ENCODE measurements at regions not wholly inside any gene's neighbourhood (a gene's known extent, or its start where the extent isn't known, plus 50 kb on each side); places are given as distances from the start of the nearest gene placed in this dataset.
"Not testable (repeated sequence)": the region's sequence is repeated elsewhere in the genome, so short reads cannot be mapped to it uniquely, and the experiment has no call there.

DNA sequence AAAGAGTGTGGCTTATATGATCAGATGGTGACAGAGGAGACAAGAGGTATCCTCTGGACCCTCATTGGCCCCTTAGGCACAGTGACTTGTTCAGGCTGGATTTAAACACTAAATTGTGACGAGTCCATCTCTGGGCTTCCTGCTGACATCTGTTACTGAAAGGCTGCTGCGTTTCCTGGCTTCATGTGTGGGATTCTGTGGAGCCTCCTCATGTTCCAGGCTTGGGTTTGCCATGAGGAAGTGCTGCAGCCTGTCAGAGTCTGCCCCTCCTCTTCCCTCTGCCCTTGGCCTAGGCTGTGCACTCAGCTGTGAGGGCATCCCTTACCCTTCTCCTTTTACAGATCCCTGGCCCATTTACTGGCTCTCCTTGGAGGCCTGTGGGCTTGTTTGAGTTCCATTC is 159.1 kb upstream of the TTC29 start:
- no peak for DNase-seq

DNA sequence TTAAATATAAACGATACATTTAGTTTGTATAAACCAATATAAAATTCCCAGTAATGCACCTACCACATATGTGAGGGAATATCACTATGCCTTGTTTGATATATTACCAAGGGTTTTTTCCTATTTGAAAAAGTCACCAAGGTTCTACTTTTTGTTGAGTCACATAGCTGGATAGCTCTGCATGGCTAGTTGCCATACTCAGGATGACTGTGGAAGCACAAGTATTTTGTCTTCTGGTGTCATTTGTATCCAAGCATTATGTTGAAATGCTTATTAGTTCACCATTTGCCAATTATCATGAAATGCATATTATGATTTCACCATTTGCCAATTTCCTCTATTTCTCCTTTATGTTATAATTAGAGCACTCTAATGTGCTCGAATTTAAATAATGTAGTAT is 162.7 kb upstream of the TTC29 start:
- DNase-seq: no peak

DNA sequence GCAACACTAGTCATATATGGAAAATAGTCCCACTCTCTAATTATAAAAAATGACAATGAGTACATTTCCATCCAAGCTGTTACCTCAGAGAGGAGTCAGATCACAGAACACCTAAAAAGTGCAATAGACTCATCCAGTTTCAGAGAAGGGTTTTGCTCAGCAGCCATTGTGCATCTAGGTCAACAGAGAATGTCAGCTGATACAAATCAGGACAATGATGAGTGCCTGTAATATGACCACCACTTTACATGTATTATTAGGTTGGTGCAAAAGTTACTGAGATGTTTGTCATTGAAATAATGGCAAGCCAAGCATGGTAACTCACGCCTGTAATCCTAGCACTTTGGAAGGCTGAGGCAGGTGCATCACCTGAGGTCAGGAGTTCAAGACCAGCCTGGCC is 164.1 kb upstream of the TTC29 start:
- DNase-seq: no peak

DNA sequence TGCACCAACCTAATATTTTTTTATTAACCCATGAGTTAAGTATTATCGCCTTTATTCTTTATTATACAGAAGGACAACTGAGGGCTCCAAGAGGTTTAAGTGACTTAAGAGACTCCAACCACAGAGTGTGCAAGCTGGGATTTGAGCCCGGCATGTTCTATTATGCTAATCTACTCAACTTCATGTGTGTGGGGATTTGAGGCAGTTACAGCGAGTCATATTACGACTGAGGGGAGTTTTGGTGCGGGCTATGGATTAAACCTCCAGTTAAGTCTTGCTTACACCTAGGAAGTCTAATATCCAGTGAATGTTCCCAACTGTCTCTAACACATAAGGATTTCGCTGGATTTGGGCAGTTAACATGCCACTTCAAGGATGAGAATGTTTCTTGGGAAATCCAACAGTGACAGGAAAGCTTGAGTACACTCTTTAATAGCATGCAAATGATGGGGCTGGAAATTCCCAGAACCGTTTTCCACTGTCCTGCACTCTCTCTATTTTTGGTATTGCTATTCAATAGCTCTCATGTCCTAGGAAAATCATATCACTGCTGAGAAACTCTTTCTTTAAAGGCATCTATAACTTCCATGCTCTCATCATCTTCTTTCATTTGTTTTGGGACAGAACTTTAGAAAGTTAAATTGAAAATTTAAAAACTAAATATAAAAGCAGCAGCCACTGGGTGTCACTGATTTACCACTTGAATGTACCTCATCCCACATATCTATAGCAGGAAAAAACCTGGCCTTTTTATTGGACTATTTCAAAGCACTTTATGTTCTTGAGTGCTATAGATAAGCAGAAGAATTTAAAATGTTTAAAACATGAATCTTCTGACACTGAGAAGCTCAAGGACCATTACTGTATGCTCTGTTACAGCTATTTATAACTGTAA is 165.1 kb upstream of the TTC29 start:
- no peak for DNase-seq

DNA sequence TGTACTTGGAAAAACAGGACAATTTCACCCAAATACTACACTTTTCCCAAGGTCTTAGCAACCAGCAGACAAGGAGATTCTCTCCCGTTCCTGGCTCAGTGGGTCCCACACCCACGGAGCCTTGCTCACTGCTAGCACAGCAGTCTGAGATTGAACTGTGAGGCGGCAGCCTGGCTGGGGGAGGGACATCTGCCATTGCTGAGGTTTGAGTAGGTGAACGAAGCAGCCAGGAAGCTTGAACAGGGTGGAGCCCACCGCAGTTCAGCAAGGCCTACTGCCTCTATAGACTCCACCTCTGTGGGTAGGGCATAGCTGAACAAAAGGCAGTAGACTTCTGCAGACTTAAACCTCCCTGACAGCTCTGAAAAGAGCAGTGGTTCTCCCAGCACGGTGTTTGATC is 166.5 kb upstream of the TTC29 start:
- not testable (repeated sequence) for DNase-seq

DNA sequence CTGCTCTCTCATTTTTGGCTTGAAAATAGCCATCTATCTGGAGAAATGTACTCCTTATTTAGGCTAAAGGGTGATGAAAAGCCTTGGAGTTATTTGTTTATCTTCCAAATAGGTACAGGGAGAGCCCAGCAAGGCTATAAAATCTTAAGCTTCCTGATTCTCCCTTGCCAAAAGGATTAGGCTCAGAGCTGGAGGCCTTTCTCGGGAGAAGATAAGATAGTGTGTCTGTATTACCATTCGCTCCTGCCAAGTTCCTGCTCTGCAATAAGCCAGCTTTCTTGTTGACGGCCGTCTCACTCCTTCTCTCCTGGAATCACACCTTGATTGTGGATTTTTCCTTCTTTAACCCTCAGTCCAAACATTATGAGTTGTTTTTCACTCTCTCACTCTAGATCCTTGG is 171.8 kb upstream of the TTC29 start:
- DNase-seq: no peak

DNA sequence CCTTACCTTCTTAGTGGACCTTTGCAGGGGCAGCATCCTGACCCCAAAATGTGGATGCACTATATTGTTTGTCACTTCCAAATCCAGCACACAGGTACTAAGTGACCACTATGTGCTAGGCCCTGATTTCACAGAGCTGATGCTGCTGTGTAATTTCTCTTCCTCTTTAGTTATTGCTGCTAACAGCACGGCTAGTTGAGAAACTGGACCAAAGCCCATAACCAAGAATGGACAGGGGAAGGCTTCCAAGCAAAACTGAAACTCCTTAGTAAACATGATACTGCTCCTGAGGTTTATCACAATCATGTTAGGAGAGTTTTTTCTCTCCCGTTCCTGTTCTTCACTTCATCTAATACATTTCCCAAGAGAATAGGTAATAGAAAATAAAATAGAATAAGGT is 172.9 kb upstream of the TTC29 start:
- DNase-seq: no peak

DNA sequence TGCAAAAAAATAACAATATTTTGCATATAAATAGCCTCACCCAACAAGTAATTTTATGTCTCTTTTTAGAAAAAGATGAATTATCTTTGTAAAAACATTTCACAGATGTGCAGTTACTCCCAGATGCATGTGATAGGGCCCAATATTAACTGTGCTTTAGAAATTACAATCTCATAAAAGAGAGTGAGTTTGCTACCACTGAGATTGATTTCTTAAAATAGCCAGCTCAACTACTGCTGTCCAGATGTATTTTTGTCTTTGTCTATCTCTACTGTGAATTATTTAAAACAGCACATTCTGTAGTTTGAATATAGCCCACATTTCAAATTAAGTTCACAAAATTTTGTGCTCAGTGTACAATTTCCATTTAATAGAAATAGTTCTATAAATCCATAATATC is 177.0 kb upstream of the TTC29 start:
- no peak for DNase-seq

DNA sequence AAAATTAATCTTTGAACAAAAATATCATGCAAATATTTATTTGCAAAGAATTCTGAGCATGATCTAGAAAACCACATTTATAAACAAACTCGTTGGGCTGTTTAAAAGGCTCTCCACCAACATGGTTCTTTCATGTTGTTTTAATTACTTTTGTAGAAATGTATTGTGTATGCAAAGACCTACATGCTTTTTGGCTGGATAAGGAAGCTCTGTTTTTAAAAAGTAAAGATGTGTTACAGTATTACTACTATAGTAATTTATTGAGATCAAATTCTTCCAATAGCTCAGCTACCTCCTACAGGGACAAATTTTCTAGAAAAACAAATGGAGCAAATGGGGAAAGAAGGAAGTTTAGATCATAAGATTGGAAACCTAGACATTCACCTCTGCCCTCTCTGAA is 177.5 kb upstream of the TTC29 start:
- DNase-seq: no peak

DNA sequence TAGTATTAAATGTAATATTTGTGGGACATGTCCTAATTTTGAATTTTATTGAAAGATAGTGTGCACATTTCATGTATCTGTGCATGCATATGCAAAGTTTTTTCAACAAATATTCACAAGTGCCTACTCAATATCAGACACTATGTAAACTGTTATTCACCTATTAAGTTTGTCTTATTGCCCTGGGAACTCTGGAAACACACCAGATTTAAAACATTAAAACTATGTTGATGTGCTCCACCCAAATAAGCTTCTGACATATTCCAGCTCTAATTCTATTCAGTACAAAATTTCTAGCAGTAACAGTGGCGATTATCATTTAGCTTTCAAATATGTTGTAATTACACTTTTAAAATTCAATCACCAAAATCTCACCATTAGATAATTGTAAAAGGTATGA is 183.1 kb upstream of the TTC29 start:
- DNase-seq: no peak

DNA sequence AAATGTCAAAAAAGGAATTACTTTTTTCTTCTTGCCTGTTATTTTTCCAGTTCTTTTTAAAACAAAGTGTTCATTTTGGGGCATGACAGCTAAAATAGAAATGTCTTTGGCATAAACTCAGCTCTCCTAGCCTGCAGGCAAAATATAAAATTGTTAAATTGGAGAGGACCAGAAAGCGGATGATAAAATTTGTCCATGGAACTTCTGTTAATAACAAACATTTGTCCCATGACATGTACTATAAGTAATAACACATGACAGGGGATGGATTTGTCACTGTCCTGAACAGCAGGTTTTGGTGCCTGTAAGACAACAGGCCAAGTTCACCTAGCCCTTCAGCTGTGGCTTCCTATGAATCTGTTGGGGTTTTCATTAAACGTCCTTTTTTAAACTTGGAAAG is 184.0 kb upstream of the TTC29 start:
- DNase-seq: no peak

DNA sequence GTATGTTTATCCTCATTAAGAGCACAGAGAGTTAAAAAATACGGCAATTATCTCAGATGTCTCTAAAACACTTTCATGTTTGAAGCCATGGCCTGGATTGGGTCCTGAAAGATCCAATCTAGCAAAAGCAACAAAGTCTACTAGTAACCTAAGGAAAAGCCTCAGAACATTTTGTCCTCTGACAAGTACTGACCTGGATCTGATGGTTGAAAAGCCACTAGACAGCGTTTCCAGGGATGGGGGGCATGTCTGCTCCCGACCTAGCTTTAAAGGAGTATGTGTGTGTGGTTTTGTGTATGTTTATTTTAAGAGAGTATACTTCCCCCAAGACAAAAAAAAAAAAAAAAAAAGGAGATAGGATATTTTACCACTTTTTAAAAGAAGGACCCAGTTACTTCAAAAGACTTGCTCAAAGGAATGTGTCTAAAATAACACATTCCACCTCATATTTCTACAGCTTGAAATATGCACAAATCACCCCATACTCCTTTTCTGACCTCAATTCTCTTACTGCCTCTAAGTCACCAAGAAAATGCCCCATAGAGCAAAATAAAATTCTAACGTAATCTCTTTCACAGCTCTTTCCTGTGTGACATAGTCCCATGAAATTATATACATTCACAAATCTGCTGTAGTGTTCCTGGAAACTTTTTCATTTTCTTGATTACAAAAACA is 189.0 kb upstream of the TTC29 start:
- DNase-seq: no peak

DNA sequence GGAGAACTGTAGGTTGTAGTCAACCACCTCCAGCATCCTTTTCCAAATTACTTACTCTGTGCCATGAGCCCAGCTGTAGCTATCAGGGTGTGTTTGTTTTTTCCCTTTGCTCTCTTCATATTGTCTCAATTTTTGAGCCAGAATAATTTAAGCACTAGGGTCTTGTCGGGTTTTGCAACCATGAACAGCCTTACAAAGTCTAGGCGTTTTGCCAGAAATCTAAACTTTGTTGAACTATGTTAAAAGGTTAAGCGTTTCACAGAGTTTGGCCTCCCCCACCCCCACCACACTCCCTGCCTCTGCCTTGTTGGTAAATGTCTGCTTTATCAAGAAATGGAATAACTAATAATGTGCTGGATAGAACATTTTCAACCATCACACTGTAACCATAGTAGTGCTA is 190.6 kb upstream of the TTC29 start:
- DNase-seq: no peak

DNA sequence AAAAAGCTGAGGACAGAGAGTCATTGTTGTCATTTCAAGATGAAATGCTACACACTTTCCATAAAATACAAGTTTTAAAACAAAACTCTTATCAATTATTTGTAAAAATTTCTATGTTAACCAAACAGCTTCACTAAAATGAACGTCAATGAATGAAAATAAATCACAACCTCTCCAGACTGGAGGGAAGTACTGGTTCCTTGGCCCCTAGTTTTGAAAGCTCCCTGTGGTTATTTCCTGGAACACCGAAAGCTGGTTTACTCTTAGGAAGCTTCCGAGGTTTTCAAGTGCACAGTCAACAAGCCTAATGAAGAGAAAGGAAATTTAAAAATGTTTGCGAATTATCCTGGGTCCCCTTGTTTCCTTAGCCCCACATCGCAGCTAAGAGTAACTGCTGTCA is 191.1 kb upstream of the TTC29 start:
- DNase-seq: no peak

DNA sequence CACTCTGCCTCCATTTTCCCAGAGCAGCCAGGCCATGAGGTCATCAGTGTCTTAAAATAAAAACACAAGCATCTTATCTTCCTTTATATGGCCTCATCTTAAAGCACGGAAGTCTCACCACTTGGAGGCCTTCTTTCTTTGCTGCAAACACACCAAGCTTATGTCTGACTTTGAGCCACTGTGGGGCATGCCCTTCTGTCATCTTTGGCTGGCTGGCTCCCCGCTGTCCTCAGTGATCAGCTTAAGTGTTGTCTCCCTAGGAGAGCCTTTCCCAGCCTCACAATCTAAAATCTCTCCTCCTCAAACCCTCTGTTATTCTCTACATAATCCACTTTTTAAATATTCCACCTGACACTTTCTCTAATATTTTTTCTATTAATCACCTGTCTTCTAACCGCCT is 191.6 kb upstream of the TTC29 start:
- no peak for DNase-seq

DNA sequence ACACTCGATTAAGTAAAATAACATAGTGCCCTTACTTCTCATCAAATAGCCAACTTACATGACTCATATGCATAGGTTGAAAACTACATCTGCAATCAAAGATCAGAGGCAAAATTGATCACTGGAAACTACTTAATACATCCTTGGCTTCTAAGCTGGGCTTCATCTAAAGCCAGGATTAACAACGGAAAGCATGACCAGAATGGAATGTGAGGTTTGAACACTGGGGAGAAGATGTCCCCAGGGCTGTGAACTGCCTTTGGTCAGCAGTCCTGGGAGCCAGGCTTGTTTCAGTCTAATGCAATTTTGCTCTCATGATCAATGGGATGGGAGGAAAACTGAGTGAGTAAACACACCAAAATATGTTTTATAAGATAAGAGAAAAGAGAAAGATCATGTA is 192.5 kb upstream of the TTC29 start:
- no peak for DNase-seq

DNA sequence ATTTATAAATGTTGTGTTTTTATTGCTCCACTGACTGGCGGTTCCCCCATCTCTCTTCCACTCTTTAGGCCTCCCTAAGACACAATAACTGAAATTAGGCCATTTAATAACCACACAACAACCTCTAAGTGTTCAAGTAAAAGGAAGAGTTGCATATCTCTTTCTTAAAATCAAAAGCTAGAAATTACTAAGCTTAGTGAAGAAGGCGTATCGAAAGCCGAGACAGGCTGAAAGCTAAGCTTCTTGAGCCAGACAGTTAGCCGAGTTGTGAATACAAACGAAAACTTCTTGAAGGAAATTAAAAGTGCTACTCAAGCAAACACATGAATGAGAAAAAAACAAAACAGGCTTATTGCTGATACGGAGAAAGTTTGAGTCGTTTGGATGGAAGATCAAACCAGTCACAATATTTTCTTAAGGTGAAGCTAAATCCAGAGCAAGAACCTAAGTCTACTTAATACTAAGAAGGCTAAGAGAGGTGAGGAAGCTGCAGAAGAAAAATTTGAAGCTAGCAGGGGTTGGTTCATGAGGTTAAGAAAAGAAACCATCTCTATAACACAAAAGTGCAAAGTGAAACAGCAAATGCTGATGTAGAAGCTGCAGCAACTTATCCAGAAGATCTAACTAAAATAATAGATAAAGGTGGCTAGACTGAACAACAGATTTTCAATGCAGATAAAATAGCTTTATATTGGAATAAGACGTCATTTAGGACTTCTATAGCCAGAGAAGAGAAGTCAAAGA is 194.0 kb upstream of the TTC29 start:
- DNase-seq: no peak

DNA sequence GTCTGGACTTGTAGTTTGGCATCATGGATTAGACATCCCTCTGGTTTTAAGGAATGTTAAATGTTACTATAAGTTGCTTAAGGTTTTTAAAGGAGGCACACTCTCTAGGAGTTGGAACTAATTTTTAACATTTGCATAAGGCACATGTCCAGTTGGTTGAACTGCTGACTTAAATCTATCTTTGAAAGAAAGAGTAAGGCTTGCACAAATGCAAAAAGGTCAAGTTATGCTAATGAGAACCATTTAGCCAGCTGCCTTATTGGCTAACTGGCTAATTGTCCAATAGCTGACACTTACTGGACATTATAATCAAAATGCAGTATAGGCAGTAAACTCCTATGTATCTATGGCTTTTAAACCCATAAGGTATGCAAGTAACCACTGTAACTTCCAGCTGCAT is 206.1 kb upstream of the TTC29 start:
- no peak for DNase-seq

DNA sequence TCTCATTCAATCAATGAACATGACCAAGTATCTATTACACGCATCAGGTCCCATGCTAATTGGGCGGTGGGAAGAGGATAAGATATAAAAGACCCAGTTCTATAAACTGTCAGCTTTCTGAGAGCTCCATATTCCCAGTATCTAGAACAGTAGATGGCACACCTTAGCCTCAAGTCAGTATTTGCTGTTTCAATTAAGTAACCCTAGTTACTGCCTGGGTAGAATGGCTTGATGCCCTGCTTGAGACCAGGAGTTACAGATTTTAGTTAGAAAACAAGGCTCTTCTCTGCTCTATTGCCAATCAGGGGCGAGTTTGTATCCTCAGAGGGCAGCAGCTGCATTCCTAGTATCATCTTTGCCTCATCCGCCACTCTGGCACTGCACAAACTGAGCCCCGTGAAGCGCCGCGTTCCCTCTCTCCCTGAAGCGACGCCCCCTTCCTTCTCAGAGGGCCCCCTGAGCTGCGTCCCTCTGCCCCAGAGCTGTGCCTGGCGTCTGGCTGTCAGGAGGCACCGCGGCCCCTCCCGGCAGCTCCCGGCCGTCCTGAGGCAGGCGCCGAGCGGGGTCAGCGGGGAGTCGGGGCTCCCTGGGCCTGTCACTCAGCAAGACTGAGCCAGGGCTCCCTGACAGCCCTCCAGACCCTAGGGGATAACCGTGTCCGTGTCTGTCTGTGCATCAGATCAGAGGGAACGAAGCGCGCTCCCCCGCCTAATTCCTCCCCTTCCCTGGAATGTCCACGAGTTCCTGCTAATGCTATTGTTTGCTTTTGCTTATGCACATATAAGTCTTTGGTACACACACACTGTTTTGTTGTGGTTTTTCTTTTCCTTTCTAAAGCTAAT is 212.4 kb upstream of the TTC29 start:
- DNase-seq: no peak

DNA sequence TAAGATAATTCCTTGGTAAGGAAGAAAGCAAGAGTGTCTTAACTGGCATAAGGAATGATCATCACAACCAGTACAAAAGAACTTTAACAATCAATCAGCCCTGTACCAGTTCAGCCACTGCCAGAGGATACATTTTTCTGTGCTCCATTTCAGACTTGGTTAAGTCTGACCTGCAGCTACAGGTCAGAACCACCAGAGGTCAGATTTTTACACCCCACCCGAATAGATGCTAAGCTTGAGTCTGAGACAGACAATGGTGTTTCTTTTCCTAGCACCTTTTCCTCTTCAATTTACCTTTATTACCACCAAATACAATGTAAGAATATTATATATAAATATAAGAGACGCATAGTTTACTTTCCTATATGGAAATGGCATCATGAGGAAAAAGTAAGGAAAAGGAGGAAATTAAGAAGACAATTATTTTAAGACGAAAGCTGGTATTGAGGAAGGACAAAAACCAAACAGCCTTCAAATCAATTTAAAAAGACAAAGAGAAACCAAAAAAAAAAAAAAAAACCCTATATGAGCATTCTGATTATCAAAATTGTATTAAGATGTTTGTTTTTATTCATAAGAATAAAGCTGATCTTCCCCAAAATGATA is 215.3 kb upstream of the TTC29 start:
- no peak for DNase-seq

DNA sequence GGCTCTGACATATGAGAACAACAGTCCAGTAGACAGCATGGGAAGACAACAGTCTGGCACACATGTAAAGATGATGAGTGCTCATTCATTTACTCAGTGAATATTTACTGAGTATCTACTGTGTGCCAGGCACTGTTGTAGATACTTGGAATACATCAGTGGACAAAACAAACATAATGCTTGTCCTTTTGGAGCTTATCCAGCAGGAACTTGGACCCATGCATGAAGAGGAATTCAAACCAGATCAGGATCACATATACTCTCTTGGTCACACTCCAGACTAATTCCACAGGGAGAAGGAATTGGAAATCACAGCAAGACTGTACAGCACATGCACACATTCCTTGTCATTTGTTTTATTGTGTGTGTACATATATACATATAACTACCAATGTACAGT is 217.6 kb upstream of the TTC29 start:
- no peak for DNase-seq

DNA sequence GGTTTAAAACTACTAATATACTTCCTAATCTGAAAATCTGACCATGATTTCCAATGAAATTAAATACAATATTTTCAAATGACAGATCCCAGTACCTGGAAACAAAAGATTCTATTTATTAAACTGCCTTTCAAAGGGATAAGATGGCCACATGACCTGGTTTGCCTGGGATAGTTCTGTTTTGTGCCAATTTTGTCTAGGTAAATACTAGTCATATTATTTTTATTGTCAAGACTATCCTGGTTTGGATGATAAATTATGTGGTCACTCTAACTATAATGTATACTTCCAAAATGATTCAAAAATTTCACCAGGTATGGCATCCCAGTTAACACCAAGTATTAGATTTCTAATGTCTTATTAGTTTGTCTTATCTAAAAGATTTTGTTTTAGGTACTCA is 222.5 kb upstream of the TTC29 start:
- not testable (repeated sequence) for DNase-seq

DNA sequence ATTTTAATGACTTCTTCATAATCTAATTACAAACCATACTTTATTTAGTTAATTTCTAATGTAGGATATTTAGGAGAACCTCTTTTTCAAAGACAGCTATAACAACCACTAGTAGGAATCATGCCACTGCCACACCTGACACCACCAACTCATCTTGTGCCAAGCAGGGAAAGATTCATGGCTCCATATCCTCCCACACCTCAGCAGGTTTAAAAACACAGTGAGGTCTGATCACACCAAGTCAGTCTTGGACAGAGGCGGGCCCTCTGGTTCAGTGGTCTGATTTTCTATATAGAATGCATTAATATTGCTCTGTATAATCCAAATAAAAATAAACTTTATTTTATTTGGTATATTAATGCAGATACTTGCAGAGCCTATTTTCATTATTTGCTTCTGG is 227.7 kb upstream of the TTC29 start:
- DNase-seq: no peak

Measured in activated gamma-delta T cell treated with Interleukin-2 at 50 U/mL for 16 hours (primary cell).